ENCODE measurements at regions not wholly inside any gene's neighbourhood (a gene's known extent, or its start where the extent isn't known, plus 50 kb on each side); places are given as distances from the start of the nearest gene placed in this dataset.

GRCh38 chr4:123699880-123700771, 303.5 kb downstream of the SPRY1 start:
- TF ChIP-seq CTCF (IDR thresholded peaks at IDR 0.05) (no peak), EZH2 (IDR thresholded peaks at IDR 0.05; ENCODE audit: borderline replicate concordance, insufficient read depth, low read depth, low read length, poor library complexity, severe bottlenecking) (no peak)

Data from B cell (primary cell).